ENCODE measurements at regions not wholly inside any gene's neighbourhood (a gene's known extent, or its start where the extent isn't known, plus 50 kb on each side); places are given as distances from the start of the nearest gene placed in this dataset.
"Not testable (repeated sequence)": the region's sequence is repeated elsewhere in the genome, so short reads cannot be mapped to it uniquely, and the experiment has no call there.

DNA sequence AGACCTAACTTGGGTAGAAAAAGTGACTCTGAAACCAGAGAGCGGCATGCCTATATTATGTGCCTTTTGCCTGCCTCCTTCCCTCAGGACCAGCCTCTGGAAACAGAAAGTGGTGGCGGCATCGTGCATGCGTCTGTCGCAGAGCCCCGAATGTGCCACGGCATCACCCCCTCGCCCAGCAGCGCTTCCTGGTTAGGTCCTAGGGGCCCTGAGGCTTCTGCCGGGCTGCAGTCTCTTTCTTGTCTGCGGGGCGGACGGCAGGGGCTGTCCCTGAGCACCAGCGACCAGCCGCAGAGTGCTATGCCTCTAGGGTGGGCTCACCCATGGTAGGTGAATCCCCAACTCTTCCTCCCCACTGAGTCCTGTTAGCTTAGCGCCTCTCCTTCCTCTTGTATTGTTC is 68.7 kb downstream of the VSIG4 start:
- DNase-seq (ENCODE audit: low read depth in 4 of 4, low spot score in 2 of 4) = no peak

DNA sequence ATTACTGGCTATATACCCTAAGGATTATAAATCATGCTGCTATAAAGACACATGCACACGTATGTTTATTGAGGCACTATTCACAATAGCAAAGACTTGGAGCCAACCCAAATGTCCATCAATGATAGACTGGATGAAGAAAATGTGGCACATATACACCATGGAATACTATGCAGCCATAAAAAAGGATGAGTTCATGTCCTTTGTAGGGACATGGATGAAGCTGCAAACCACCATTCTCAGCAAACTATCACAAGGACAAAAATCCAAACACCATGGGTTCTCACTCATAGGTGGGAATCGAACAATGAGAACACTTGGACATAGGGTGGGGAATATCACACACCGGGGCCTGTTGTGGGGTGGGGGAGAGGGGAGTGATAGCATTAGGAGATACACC is 72.7 kb downstream of the VSIG4 start:
- DNase-seq (ENCODE audit: low read depth in 4 of 4, low spot score in 2 of 4) = not testable (repeated sequence)

DNA sequence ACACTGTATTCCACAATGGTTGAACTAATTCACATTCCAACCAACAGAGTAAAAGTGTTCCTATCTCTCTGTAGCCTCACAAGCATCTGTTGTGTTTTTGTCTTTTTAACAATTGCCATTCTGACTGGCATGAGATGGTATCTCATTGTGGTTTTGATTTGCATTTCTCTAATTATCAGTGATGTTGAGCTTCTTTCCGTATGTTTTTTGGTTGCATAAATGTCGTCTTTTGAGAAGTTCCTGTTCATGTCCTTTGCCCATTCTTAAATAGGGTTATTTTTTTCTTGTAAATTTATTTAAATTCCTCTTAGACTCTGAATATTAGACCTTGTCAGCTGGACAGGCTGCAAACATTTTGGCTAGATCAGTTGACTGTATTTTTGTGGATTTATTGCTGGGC is 78.2 kb downstream of the VSIG4 start:
- no peak for DNase-seq (ENCODE audit: low read depth in 4 of 4, low spot score in 2 of 4)

DNA sequence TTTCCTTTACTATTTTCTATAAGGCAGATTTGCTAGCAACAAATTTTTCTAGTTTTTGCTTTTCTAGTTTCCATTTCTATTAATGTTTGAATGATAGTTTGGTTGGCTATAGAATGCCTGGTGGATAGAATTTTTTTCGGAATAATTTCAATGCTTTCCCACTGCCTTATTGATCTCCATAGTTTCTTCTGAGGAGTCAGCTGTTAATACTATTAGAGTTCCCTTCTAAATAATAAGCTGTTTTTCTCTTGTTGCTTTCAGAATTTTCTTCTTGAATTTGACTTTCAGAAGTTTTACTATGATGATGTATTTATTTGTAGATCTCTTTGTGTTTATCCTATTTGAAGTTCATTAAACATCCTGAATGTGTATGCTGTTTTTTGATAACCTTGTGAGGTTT is 91.8 kb downstream of the VSIG4 start:
- no peak for DNase-seq (ENCODE audit: low read depth in 4 of 4, low spot score in 2 of 4)

DNA sequence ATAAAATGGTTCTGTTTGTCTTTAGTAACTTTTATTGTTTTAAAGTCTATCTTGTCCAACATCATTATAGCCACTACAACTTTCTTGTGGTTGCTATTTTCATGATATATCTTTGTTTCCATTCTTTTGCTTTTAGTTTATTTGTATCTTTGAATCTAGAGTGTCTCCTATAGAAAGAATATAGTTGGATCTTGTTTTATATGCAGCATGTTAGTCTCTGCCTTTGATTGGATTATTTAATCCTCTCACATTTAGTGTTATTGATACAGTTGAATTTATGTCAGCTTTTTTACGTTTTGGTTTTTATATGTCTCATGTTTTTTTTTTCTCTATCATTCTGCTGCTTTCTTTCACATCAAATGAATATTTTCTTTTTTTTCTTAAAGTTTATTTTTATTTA is 98.1 kb downstream of the VSIG4 start:
- no peak for DNase-seq (ENCODE audit: low read depth in 4 of 4, low spot score in 2 of 4)

DNA sequence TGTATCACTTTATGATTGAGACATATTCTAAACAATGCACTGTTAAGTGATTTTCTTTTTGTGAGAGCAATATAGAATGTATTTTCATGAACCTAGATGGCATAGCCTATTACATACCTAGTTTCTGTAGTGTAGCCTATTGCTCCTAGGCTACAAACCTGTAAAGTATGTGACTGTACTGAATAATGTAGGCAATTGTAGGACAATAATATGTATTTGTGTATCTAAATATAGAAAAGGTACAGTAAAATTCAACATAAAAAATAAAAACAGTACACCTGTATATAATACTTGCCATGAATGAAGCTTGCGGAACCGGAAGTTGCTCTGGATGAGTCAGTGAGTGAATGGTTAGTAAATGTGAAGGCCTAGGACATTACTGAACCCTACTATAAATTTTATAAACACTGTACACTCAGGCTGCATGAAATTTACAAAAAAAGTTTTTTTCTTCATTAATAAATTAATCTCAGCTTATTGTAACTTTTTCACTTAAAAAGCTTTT is 106.7 kb downstream of the VSIG4 start:
- no peak for DNase-seq (ENCODE audit: low read depth in 4 of 4, low spot score in 2 of 4)

DNA sequence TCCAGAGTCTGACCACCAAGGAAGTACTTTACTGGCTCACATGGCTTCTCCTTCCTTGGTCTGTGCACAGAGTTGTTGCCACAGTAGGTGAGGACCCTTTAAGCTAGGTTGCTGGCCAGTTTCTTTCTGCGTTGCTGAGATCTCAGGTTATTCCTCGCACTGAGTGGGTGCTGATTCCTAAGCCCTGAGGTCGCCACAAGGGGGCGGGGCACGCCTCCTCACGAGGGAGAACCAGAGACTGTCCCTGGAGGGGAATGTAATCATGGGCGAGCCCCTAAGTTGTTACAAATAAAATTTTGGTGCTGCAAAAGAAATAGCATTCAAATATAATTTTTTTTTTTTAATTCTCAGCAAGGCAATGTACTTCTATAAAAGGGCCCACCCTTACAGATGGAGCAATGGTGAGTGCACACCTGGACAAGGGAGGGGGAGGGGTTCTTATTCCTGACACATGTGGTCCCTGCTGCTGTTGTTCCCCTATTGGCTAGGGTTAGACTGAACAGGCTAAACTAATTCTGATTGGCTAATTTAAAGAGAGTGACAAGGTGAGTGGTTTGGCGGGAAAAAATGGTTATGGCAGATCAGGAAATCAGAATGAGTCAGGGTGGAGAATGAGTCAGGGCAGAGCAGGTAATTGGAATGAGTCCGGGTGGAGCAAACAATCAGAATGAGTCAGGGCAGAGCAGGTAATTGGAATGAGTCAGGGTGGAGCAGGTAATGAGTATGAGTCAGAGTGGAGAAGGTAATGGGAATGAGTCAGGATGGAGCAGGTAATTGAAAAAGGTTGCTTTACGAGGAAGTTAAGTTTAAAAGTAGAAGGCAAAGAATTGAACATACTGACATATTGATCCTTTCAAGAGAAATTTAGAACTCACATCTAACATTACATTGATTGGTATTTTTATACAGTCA is 107.5 kb downstream of the VSIG4 start:
- DNase-seq (ENCODE audit: low read depth in 4 of 4, low spot score in 2 of 4) = no peak

DNA sequence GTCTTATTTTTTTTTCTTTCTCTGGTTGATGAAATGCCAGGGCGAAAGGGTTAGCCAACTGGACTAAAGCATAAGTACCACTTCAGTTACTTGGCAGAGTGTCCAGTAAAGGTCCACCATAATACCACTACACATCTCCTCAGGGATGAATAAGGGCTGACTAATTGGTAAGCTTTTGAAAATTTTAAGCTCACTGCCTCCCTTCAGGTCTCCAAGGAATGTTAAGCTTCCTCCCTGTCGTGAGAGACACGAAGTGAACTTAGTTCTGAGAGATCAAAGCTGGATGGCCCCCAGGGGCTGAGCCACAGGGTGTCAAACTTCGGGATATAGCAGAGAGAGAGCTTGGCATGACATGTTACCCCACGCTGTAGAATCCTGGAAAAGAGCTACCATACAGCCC is 111.4 kb downstream of the VSIG4 start:
- DNase-seq (ENCODE audit: low read depth in 4 of 4, low spot score in 2 of 4) = no peak

DNA sequence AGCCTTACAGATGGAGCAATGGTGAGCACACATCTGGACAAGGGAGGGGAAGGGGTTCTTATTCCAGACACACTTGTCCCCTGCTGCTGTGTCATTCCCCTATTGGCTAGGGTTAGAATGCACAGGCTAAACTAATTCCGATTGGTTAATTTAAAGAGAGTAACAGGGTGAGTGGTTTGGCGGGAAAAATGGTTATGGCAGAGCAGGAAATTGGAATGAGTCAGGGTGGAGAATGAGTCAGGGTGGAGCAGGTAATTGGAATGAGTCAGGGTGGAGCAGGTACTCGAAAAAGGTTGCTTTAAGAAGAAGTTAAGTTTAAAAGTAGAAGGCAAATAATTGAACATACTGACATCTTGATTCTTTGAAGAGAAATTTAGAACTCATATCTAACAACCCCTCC is 112.5 kb downstream of the VSIG4 start:
- not testable (repeated sequence) for DNase-seq (ENCODE audit: low read depth in 4 of 4, low spot score in 2 of 4)

DNA sequence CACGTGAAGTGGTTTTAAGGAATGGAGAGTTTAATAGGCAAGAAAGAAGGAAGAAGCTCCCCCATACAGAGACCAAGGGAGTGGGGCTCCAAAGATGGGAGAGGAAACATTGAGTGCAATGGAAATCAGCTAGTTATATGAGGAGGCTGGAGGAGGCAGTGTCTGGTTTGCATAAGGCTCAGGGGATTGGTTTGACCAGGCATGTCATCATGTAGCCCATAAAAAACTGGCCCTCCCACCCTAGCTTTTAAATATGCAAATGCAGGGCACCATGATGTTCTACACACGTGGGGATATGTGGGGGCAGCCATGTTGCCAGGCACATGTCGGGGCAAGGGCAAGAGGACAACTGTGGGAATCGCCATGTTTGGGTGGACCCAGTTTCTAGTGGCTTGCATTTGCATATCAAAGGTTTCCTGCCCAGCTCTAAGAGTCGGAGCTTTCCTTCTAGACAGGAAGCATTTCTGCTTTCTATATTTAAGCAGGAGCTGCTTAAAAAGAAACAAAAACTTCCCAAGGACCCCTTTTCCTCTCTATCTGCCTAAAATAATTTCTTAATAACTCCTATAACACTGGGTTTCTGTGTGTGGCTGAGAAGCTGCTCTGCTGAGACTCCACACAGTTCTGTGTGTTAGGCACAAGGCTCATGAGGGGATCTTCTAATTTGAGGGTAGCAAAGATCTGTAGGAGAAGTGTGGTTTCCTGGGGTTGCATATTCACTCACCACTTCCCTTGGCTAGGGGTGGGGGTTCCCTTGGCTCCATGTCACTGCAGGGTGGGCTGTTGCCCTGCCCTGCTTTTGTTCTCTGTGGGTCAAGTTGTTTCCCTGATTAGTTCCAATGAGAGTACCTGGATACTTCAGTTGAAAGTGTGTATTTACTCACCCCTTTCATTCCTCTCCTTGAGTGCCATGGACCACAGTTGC is 113.5 kb downstream of the VSIG4 start:
- DNase-seq (ENCODE audit: low read depth in 4 of 4, low spot score in 2 of 4) = no peak

DNA sequence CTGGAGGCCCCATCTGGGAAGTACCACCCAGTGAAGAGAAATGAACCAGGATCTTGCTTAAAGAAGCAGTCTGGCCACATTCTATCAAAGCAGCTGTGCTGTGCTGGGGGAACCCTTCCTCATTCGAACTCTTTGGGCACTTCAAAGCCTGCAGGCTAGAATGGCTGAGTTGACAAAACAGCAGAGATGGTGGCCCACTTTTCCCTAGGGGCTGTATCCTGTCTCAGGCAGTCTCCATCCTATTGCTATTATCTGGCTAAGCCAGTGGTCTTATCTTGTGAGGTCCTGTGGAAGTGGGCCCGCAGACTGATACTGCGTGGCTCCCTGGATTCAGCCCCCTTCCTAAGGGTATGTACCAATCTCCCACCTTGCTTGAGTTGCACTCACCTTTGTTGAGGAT is 114.3 kb downstream of the VSIG4 start:
- no peak for DNase-seq (ENCODE audit: low read depth in 4 of 4, low spot score in 2 of 4)

DNA sequence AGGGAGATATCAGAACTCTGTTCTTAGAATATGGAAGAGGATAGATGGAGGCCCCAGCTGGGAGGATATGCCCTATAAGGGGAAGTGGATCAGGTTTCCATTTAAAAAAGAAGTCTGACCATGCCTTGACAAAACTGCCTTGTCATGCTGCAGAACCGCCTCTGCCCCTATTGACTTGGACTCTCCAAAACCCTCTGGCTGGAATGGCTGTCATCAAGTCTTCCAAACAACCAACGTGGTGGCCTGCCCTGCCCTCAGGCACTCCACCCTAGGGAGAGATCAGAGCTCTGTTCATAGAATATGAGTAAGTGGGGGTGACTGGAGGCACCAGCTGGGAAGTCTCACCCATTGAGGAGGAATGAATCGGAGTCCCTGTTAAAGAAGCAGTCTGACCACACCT is 114.9 kb downstream of the VSIG4 start:
- DNase-seq (ENCODE audit: low read depth in 4 of 4, low spot score in 2 of 4) = no peak

DNA sequence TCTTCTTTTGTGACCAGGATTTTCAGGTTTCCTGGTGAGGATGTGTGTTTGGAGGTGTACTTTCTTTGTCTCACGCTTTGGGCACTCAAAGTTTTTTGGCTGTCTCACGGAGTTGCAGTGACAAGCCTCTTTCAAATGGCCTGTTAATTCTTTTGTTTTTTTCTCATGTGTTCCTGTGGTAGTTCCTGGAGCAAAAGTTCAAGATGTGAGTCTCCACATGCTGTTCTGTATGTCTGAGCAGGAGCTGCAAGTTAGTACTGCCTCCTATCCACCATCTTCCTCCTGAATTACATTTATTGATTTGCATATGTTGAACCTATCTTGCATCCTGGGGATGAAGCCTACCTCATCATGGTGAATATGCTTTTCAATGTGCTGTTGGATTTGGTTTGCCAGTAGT is 118.5 kb downstream of the VSIG4 start:
- DNase-seq (ENCODE audit: low read depth in 4 of 4, low spot score in 2 of 4) = no peak

DNA sequence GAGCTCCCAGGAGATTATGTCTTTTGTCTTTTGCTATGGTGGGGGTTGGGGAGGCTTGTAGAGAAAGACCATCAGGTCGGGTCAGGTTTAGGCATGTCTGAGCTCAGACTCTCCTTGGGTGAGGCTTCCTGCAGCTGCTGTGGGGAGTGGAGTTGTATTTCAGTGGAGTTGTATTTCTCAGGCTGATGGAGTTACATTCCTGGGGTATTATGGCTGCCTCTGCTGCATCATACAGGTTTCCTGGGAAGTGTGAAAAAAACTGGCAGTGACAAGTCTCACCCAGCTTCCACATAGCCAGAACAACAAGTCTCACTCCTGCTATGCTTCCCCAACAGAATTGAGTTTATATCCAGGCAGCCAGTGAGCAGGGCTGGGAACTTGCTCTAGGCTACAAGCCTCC is 119.3 kb downstream of the VSIG4 start:
- DNase-seq (ENCODE audit: low read depth in 4 of 4, low spot score in 2 of 4) = no peak

DNA sequence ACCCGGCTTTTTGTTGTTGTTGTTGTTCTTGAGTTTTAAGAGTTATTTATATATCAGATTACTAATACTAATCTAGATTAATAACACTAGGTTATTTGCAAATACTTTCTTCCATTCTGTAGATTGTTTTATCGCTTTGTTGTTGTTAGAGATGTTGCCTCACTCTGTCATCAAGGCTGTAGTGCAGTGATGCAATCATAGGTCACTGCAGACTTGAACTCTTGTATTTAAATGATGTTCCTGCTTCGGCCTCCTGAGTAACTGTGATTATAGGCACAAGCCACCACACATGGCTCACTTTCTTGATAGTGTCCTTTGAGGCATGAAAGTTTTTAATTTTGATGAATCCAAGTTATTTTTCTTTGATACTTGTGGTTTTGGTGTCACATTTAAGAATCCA is 129.0 kb downstream of the VSIG4 start:
- no peak for DNase-seq (ENCODE audit: low read depth in 4 of 4, low spot score in 2 of 4)

DNA sequence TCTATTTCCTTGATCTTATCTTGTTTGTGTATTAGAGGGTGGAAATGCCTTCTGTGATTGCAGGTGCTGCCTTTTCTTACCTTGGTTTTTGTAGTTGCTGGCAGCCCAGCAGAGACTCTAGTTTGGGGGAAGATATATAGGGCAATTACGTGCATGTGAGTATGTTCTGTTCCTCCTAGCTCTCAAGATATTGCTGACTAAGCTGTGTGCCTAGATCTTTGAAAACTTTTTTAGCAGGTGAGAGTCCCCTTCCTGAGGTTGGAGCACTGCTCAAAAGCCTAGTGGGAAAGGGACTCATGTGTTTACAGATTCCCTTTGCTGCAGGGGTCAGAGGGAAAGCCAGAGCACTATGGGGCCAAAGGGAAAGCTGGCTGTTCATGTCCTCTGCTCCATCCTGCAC is 136.1 kb downstream of the VSIG4 start:
- DNase-seq (ENCODE audit: low read depth in 4 of 4, low spot score in 2 of 4) = no peak

DNA sequence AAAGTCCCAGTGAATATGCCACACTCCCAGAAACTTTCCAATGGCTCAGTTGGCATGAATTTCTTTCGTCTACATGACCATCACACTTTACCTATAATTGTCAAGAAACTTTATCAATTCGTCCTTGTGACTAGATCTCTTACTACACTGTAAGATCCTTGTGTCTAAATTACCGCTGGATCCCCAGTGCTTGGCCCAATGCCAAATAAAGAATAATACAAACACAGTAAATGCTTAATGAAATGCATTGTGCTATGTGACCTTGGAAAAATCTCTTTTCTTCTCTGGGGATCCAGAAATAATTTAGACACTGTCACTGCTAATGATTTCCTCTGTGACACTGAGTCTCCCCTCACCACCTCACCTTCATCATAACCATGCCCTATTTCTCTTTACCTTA is 137.9 kb downstream of the VSIG4 start:
- no peak for DNase-seq (ENCODE audit: low read depth in 4 of 4, low spot score in 2 of 4)

DNA sequence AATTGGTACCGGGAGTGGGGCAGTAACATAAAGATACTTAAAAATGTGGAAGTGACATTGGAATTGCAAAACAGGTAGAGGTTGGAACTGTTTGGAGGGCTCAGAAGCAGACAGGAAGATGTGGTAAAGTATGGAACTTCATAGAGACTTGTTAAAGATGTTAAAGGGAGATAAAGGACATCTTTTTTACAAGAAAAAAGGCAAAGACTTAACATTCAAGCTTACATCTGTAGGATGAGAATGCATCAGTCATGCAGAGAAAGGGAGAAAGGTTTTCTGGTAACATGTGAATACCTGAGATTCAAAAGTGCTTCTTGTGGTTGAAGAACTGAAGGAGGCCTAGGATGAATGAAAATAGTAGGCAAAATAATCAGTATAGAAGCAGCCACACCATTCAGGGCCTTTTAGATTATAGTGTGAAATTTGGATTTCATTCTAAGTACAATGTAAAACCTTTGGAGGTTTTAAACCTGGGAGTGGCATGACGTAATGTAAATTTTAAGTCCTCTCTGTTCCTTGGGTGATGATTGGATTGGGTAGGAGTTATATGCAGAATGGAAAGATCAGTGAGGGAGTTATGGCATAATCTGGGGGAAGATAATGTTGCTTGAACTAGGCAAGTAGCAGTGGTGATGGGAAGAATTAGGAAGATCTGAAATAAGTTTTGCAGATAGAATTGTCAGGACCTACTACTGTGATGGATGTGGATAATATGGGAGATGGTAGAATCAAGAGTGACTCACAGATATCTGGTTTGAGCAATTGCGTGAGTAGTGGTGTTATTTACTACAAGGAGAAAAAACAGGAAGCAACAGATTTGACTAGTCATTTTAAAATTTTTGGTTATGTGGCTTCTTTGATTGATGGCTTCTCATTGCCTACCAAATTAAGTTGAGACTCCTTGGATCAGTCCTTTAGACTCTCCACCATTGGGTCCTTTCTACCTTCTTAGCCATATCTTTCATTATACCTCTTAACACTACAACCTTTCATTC is 138.7 kb downstream of the VSIG4 start:
- no peak for DNase-seq (ENCODE audit: low read depth in 4 of 4, low spot score in 2 of 4)

DNA sequence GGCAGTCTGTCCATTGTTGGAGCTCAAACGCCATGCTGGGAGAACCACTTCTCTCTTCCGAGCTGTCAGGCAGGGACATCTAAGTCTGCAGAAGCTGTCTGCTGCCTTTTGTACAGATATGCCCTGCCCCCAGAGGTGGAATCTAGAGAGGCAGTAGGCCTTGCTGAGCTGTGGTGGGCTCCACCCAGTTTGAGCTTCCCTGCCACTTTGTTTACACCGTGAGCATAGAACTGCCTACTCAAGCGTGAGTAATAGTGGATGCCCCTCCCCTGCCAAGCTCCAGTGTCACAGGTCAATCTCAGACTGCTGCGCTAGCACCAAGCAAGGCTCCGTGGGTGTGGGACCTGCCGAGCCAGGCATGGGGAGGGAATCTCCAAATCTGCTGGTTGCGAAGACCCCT is 145.7 kb downstream of the VSIG4 start:
- no peak for DNase-seq (ENCODE audit: low read depth in 4 of 4, low spot score in 2 of 4)

DNA sequence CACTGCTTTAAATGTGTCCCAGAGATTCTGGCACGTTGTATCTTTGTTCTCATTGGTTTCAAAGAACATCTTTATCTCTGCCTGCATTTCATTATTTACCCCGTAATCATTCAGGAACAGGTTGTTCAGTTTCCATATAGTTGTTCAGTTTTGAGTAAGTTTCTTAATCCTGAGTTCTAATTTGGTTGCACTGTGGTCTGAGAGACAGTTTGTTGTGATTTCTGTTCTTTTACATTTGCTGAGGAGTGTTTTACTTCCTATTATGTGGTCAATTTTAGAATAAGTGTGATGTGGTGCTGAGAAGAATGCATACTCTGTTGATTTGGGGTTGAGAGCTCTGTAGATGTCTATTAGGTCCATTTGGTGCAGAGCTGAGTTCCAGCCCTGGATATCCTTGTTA is 148.1 kb downstream of the VSIG4 start:
- not testable (repeated sequence) for DNase-seq (ENCODE audit: low read depth in 4 of 4, low spot score in 2 of 4)

Measured in left renal cortex interstitium (tissue), 4 donors.